HL-60 (cell line): ENCODE measurements at regions not wholly inside any gene's neighbourhood (a gene's known extent, or its start where the extent isn't known, plus 50 kb on each side); places are given as distances from the start of the nearest gene placed in this dataset.

ENCODE experiments used
- CTCF ChIP-seq: IDR thresholded peaks from one replicate; pipeline ENCODE4 v1.5.1; 2011; ENCODE audit warnings: low read length, control low read depth, inconsistent platforms; ENCODE audit not compliant: insufficient read depth
- POLR2AphosphoS5 ChIP-seq: IDR thresholded peaks from 2 replicates; pipeline ENCODE4 v1.6.1; 2012; ENCODE audit warnings: low read depth

- no peak for TF ChIP-seq CTCF
- no peak for TF ChIP-seq POLR2AphosphoS5
Measured at GRCh38 chr12:85664429-85664828, 171.8 kb downstream of the RASSF9 start.
